Lung microvascular endothelial cell (primary cell): ENCODE measurements at regions not wholly inside any gene's neighbourhood (a gene's known extent, or its start where the extent isn't known, plus 50 kb on each side); places are given as distances from the start of the nearest gene placed in this dataset.
"Not testable (repeated sequence)": the region's sequence is repeated elsewhere in the genome, so short reads cannot be mapped to it uniquely, and the experiment has no call there.

Source experiments
- DNase-seq, 2 donors: peaks; one replicate each; pipeline versions ENCODE4 v3.0.0 to v3.0.0-alpha.2; 2010; ENCODE audit warnings: low read depth in 2 of 2

DNA sequence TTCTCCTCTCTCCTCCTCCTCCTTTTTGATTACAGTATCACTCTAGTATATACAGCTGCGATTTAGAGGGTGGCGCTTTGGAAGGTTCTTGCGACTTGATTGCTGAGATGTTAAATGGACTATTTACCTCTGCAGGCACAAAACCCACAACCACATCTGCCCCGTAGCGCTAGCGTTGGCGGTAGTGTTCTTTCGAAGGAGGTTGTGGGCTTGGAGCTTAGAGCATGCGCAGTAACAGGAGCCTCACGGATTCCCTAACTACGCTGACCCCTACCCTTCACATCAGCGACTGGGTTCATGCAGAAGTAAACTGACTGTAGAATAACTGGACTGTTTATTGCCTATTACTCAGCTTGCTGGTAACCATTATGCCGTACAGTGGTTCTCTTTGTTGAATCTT, 58.0 kb downstream of the CGGBP1 start:
- peak; percentile 13 to 18 for DNase-seq

- no peak for DNase-seq
Observed at GRCh38 chr3:87997966-87998365, 60.8 kb downstream of the CGGBP1 start.

DNA sequence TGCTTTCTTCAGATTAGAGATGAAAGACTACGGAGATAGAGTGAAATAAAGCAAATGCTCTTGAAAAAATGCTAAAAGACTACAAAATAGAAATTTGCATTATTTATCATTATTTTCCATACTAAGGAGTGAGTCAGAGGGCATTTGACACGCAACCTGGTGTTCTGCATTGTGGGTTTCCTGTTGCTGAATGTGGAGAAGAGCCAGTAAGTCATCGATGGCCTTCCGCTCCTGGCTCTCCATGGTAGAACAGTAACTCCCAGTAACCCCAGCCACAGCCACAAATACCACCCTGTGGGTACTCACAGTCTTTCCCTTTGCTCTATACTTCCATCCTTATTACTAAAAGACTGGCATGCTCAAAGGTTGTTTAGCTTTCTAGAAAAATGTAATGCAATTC, 61.5 kb downstream of the CGGBP1 start:
- DNase-seq: peak; percentile 58 to 89

GRCh38 chr3:87996882-87997281, 61.9 kb downstream of the CGGBP1 start:
- DNase-seq: no peak

- no peak for DNase-seq
Observed at GRCh38 chr3:87993566-87993965, 65.2 kb downstream of the CGGBP1 start.

DNA sequence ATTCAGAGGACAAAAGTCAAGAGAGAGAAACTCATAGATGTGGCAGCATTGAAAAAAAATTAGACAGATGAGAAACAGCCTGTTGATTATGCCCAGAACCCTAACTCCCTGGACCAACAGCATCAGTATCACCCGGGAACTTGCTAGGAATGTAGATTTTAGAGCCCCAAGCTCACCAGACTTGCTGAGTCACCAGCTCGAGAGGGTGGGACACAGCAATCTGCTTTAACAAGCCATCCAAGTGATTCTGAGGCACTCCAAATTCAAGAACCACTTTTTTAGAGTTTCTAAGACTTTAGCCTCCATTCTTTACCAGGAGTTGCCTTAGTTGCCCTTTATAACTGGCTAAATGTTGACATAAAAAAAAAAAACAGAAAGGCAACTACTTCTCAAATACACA, 70.9 kb downstream of the CGGBP1 start:
- no peak for DNase-seq

GRCh38 chr3:87982421-87982820, 76.4 kb downstream of the CGGBP1 start:
- no peak for DNase-seq

DNA sequence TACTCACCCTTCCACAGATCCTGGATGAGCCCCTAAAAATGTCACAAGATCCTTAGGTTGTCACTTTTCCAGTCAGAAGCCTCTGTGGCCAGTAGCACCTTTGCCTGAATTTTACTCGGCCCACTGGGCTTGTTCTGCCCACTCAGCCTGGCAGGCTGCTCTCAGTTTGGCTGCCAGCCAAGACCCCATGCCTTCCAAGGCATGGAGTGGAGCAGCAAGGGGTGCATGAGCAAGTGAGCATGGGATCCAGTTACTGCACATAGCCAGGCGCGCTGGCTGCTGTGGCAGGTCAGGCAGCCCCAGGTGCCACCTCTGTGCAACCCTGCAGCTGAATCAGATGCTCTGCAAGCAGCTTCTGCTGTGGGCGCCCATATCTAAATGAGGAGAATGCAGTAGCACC, 79.3 kb downstream of the CGGBP1 start:
- DNase-seq: no peak

DNA sequence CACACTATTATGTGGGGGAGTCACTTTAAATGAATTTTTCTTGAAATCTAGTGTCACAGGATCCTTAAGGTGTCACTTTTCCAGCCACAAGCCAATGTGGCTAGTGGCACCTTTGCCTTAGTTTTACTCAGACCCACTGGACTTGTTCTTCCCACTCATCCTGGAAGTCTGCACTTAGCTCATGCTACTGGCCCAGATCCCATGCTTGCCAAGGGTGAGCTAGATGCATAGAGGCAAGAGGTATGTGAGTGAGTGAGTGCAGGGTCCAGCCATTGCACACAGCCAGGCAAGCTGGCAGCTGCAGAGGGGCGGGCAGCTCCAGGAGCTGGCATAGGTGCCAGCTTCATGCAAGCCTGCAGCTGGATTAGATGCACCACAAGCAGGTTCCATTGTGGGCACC, 81.0 kb downstream of the CGGBP1 start:
- no peak for DNase-seq

DNA sequence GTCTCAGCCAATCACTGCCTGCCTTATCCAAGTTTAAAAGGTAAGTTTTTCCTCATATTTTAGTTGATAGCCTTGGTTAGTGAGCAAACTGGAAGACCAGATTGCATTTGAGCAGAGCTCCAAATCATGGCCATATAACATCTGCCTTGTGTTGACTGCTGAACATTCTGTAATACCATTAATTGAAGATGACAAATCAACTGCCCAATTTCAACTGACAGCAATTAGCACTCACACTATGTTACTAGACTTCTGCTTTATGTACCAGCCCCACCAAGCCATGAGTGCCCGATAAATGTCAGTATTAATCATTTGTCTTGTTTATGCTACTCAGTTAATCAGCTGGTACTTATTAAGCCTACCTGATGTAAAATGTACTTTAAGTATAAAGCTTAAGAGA, 83.1 kb downstream of the CGGBP1 start:
- no peak for DNase-seq

- DNase-seq: no peak
Observed at GRCh38 chr3:87973906-87974305, 84.9 kb downstream of the CGGBP1 start.

DNA sequence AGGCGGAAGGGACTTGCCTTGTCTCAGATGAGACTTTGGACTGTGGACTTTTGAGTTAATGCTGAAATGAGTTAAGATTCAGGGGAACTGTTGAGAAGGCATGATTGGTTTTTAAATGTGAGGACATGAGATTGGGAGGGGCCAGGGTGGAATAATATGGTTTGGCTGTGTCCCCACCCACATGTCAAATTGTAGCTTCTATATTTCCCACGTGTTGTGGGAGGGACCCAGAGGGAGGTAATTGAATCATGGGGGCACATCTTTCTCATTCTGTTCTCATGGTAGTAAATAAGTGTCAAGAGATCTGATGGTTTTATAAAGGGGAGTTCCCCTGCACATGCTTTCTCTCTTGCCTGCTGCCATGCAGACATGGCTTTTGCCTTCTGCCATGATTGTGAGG, 89.2 kb downstream of the CGGBP1 start:
- DNase-seq: no peak

GRCh38 chr3:87968668-87969067, 90.1 kb downstream of the CGGBP1 start:
- no peak for DNase-seq

GRCh38 chr3:87958289-87958688, 100.5 kb downstream of the CGGBP1 start:
- no peak for DNase-seq

- no peak for DNase-seq
Observed at GRCh38 chr3:87957575-87957974, 101.2 kb downstream of the CGGBP1 start.

- DNase-seq: no peak
Observed at GRCh38 chr3:87949879-87950208, 109.0 kb downstream of the CGGBP1 start.

DNA sequence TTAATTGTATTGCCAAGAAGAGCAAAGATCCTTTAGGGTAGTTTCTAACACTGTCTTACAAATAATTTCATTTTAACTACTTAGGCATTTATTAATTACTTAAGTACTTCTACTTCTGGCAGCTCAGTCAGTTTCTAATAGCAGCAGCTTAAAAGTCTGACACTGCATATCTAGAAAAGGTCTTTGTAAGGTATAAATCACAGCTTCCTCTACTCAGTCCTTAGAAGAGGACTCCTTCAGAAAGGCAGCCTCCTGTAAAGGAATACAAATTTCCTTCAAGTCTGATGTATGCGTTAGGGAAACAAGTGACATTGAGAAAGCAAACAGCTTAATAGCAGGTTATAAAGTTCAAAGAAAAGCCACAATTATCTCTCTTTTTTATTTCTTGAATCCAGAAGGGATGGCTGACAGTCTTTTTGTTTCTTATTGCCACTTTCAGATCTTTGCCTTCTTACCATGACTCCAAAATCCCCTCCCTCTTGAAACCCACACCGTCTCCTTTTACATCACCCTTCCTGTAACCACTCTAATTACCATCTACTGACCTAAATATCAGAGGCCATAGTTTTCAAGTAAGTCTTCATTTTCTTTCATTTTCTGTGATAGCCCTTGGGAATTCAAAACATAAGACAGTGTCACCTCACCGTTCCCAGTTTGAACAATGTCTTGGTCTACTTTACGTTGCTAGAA, 109.5 kb downstream of the CGGBP1 start:
- no peak for DNase-seq

- not testable (repeated sequence) for DNase-seq
Observed at GRCh38 chr3:87946007-87946406, 112.8 kb downstream of the CGGBP1 start.

- DNase-seq: not testable (repeated sequence)
Observed at GRCh38 chr3:87942256-87942655, 116.5 kb downstream of the CGGBP1 start.

GRCh38 chr3:87924485-87924884, 134.3 kb downstream of the CGGBP1 start:
- DNase-seq: no peak

DNA sequence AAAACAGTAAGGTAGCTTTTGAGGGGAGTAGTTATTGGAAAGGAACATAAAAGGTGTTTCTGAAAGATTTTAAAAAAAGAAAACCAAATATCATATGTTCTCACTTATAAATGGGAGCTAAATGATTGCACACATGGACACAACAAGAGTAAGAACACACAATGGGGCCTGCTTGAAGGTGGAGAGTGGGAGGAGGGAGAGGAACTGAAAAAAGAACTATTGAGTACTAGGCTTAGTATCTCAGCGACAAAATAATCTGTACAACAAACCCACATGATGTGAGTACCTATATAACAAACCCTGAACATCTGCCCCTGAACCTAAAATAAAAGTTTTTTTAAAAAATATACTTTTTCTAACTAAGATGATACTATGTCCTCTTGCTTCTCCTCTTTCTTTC, 138.3 kb downstream of the CGGBP1 start:
- no peak for DNase-seq

- DNase-seq: no peak
Observed at GRCh38 chr3:87901141-87901540, 157.7 kb downstream of the CGGBP1 start.

DNA sequence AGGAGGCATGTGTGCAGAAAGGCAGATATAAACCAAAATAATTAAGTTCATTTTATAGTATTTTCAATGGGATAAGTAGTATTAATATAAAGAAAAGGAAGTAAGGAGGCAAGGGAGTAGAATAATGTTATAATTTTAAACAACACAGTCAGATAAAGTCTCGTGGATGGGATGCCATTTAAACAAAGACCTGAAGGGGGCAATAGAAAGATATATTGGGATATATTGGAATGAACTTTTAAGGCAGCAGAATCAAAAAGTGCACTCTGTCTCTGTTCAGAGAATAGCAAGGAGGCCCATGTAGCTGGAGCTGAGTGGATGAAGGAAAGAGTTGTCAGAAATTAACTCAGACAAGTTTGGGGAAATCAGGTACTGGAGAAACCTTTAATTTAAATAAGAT, 158.7 kb downstream of the CGGBP1 start:
- DNase-seq: peak; percentile 2 to 5

DNA sequence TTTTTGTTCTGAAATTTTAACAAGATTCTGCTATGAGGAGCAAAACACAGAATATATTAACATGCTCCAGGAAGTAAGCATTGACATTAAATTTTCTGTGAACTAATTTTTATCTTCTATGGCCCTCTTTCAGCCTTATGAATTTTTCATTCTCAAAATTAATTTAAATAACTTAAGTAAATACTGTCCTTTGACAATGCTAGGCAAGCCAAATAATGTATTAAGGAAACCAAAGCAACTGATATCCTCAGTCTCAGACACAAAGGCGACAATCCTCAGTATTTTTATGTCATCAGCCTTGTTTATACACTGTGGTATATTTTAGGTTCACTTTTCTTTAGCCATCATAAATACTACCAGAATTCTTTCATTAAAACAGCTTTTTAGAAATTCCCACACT, 159.8 kb downstream of the CGGBP1 start:
- DNase-seq: no peak
